NCI-H1092 (cell line): ENCODE measurements at regions not wholly inside any gene's neighbourhood (a gene's known extent, or its start where the extent isn't known, plus 50 kb on each side); places are given as distances from the start of the nearest gene placed in this dataset.

Source experiments
- DNase-seq: peaks from one replicate; lab custom pipeline; 2025; lab: John Stamatoyannopoulos, UW

- DNase-seq, result peak; percentile 37
Measured at GRCh38 chr15:56307180-56307579, 58.0 kb upstream of the TEX9 start.

- no peak for DNase-seq
Measured at GRCh38 chr15:56298723-56299122, 55.0 kb upstream of the RFX7 start.

GRCh38 chr15:56295433-56295832 is 51.8 kb upstream of the RFX7 start:
- DNase-seq, result no peak

- DNase-seq, result no peak
Measured at GRCh38 chr15:56293495-56294292, 50.0 kb upstream of the RFX7 start.
